Astrocyte (in vitro differentiated cells and primary cell): ENCODE measurements at regions not wholly inside any gene's neighbourhood (a gene's known extent, or its start where the extent isn't known, plus 50 kb on each side); places are given as distances from the start of the nearest gene placed in this dataset.

ENCODE experiments used
- DNase-seq: peaks from one replicate; pipeline ENCODE4 v3.0.0-alpha.2; 2010; ENCODE audit warnings: low read depth
- FAIRE-seq: peaks from 2 replicates; lab custom pipeline; 2011; peaks lifted over from hg19 to GRCh38; lab: Jason Lieb, UNC
- H2AFZ ChIP-seq: 2 replicates; pipeline ENCODE4 v1.6.0; 2012; ENCODE audit warnings: low read depth, low read length, inconsistent platforms
- H3K27ac ChIP-seq: 2 replicates; pipeline ENCODE4 v1.5.1; 2011; ENCODE audit warnings: low read depth, low read length, inconsistent platforms
- H3K27me3 ChIP-seq: 2 replicates; pipeline ENCODE4 v1.6.0; 2011; ENCODE audit warnings: low read length, inconsistent platforms; ENCODE audit not compliant: insufficient read depth
- H3K36me3 ChIP-seq: 2 replicates; pipeline ENCODE4 v1.5.1; 2011; ENCODE audit warnings: low read length, inconsistent platforms; ENCODE audit not compliant: insufficient read depth
- H3K4me1 ChIP-seq: 2 replicates; pipeline ENCODE4 v1.5.1; 2011; ENCODE audit warnings: low read length, inconsistent platforms; ENCODE audit not compliant: insufficient read depth
- H3K4me2 ChIP-seq: 2 replicates; pipeline ENCODE4 v1.6.0; 2012; ENCODE audit warnings: low read length, inconsistent platforms
- H3K4me3 ChIP-seq: 2 replicates; pipeline ENCODE4 v1.5.1; 2011; ENCODE audit warnings: low read depth, mild to moderate bottlenecking, low read length, inconsistent platforms; ENCODE audit not compliant: insufficient read depth
- H3K79me2 ChIP-seq: 2 replicates; pipeline ENCODE4 v1.6.0; 2012; ENCODE audit warnings: mild to moderate bottlenecking, low read length, inconsistent platforms; ENCODE audit not compliant: insufficient read depth
- H3K9ac ChIP-seq: 2 replicates; pipeline ENCODE4 v1.6.0; 2012; ENCODE audit warnings: mild to moderate bottlenecking, low read length, inconsistent platforms
- H3K9me3 ChIP-seq: 2 replicates; pipeline ENCODE4 v1.5.1; 2012; ENCODE audit warnings: low read depth, mild to moderate bottlenecking, low read length, inconsistent platforms; ENCODE audit not compliant: insufficient read depth
- H4K20me1 ChIP-seq: 2 replicates; pipeline ENCODE4 v1.6.0; 2012; ENCODE audit warnings: low read length, inconsistent platforms; ENCODE audit not compliant: insufficient read depth
- H3K27ac Mint-ChIP-seq: one replicate; pipeline ENCODE4 v1.8.0; 2021; ENCODE audit warnings: mild to moderate bottlenecking, mixed read lengths; ENCODE audit not compliant: unreplicated experiment
- H3K27me3 Mint-ChIP-seq: one replicate; pipeline ENCODE4 v1.8.0; 2021; ENCODE audit warnings: low read depth, mixed read lengths; ENCODE audit not compliant: unreplicated experiment
- H3K36me3 Mint-ChIP-seq: one replicate; pipeline ENCODE4 v1.8.0; 2021; ENCODE audit warnings: low read depth, mixed read lengths; ENCODE audit not compliant: unreplicated experiment
- H3K4me1 Mint-ChIP-seq: one replicate; pipeline ENCODE4 v1.8.0; 2021; ENCODE audit warnings: low read depth, mixed read lengths; ENCODE audit not compliant: unreplicated experiment
- H3K4me3 Mint-ChIP-seq: one replicate; pipeline ENCODE4 v1.8.0; 2021; ENCODE audit warnings: mild to moderate bottlenecking, moderate library complexity, mixed read lengths; ENCODE audit not compliant: unreplicated experiment
- H3K9me3 Mint-ChIP-seq: one replicate; pipeline ENCODE4 v1.8.0; 2021; ENCODE audit warnings: mild to moderate bottlenecking, mixed read lengths; ENCODE audit not compliant: unreplicated experiment
- EZH2 ChIP-seq: IDR thresholded peaks from 2 replicates; pipeline ENCODE4 v1.6.1; 2012; ENCODE audit warnings: mild to moderate bottlenecking, low read length, inconsistent platforms; ENCODE audit not compliant: insufficient read depth
- TF ChIP-seq, protein P1 (sequence below): IDR thresholded peaks from 2 replicates; pipeline ENCODE4 v1.5.1; 2011; ENCODE audit warnings: low read depth, mild to moderate bottlenecking, inconsistent platforms, low read length, moderate library complexity; ENCODE audit not compliant: insufficient read depth

GRCh38 chr6:84356907-84357306 lies 129.5 kb upstream of the CEP162 start:
- H3K4me1 Mint-ChIP-seq = peaks cover 3% of the 10 kb centered on the region
- peaks cover 3% of the 10 kb centered on the region for H3K27me3 Mint-ChIP-seq
- H3K4me3 Mint-ChIP-seq = no peak overlapping the region
- no peak overlapping the region for H2AFZ ChIP-seq
- FAIRE-seq (no peak), DNase-seq (no peak)
- TF ChIP-seq, protein P1, sequence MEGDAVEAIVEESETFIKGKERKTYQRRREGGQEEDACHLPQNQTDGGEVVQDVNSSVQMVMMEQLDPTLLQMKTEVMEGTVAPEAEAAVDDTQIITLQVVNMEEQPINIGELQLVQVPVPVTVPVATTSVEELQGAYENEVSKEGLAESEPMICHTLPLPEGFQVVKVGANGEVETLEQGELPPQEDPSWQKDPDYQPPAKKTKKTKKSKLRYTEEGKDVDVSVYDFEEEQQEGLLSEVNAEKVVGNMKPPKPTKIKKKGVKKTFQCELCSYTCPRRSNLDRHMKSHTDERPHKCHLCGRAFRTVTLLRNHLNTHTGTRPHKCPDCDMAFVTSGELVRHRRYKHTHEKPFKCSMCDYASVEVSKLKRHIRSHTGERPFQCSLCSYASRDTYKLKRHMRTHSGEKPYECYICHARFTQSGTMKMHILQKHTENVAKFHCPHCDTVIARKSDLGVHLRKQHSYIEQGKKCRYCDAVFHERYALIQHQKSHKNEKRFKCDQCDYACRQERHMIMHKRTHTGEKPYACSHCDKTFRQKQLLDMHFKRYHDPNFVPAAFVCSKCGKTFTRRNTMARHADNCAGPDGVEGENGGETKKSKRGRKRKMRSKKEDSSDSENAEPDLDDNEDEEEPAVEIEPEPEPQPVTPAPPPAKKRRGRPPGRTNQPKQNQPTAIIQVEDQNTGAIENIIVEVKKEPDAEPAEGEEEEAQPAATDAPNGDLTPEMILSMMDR = no peak
- no peak for TF ChIP-seq EZH2
- H3K9ac ChIP-seq = no peak overlapping the region
- no peak overlapping the region for H3K4me3 ChIP-seq
- H3K27ac Mint-ChIP-seq = no peak overlapping the region
- H3K27ac ChIP-seq = no peak overlapping the region
- no peak overlapping the region for H3K4me2 ChIP-seq
- H3K9me3 ChIP-seq = no peaks in the 10 kb centered on the region
- H4K20me1 ChIP-seq = no peaks in the 10 kb centered on the region
- no peaks in the 10 kb centered on the region for H3K9me3 Mint-ChIP-seq
- H3K27me3 ChIP-seq = no peaks in the 10 kb centered on the region
- no peaks in the 10 kb centered on the region for H3K4me1 ChIP-seq
- H3K36me3 Mint-ChIP-seq = no peaks in the 10 kb centered on the region
- H3K79me2 ChIP-seq = no peaks in the 10 kb centered on the region
- H3K36me3 ChIP-seq = no peaks in the 10 kb centered on the region

- Histone ChIP-seq H3K9me3 (no peaks in the 10 kb centered on the region), H2AFZ (no peak overlapping the region), H3K27me3 (no peaks in the 10 kb centered on the region), H3K27ac (no peak overlapping the region), H3K79me2 (no peaks in the 10 kb centered on the region), H3K4me3 (no peak overlapping the region), H4K20me1 (no peaks in the 10 kb centered on the region), H3K4me1 (no peaks in the 10 kb centered on the region), H3K4me2 (no peak overlapping the region), H3K36me3 (no peaks in the 10 kb centered on the region), H3K9ac (no peak overlapping the region)
- no peak for TF ChIP-seq EZH2
- TF ChIP-seq, protein P1 = no peak
- no peaks in the 10 kb centered on the region for H3K36me3 Mint-ChIP-seq
- H3K4me3 Mint-ChIP-seq = no peak overlapping the region
- FAIRE-seq (no peak), DNase-seq (no peak)
- peaks cover 3% of the 10 kb centered on the region for H3K27me3 Mint-ChIP-seq
- H3K9me3 Mint-ChIP-seq = no peaks in the 10 kb centered on the region
- peaks cover 3% of the 10 kb centered on the region for H3K4me1 Mint-ChIP-seq
- no peak overlapping the region for H3K27ac Mint-ChIP-seq
Observed at GRCh38 chr6:84353459-84354423, 126.3 kb upstream of the CEP162 start.

GRCh38 chr6:84350397-84350796 lies 123.0 kb upstream of the CEP162 start:
- Histone ChIP-seq H3K27ac (no peak overlapping the region), H3K9ac (no peak overlapping the region), H3K4me2 (no peak overlapping the region), H3K36me3 (no peaks in the 10 kb centered on the region), H3K4me3 (no peak overlapping the region), H2AFZ (no peak overlapping the region), H3K4me1 (no peaks in the 10 kb centered on the region), H3K9me3 (no peaks in the 10 kb centered on the region), H3K79me2 (no peaks in the 10 kb centered on the region), H4K20me1 (no peaks in the 10 kb centered on the region), H3K27me3 (no peaks in the 10 kb centered on the region)
- TF ChIP-seq EZH2 = no peak
- TF ChIP-seq, protein P1 = no peak
- Mint-ChIP-seq H3K9me3 (no peaks in the 10 kb centered on the region), H3K4me3 (no peak overlapping the region), H3K36me3 (no peaks in the 10 kb centered on the region), H3K27ac (no peak overlapping the region), H3K27me3 (peaks cover 4% of the 10 kb centered on the region), H3K4me1 (no peaks in the 10 kb centered on the region)
- DNase-seq = no peak
- FAIRE-seq = no peak
